NCI-H510A treated with DMSO at 0.1 percent for 48 hours (cell line): ENCODE measurements at regions not wholly inside any gene's neighbourhood (a gene's known extent, or its start where the extent isn't known, plus 50 kb on each side); places are given as distances from the start of the nearest gene placed in this dataset.
"Not testable (repeated sequence)": the region's sequence is repeated elsewhere in the genome, so short reads cannot be mapped to it uniquely, and the experiment has no call there.

Experiments used
- DNase-seq: peaks from one replicate; lab custom pipeline; 2025; lab: John Stamatoyannopoulos, UW

GRCh38 chr15:23750179-23750578 lies 63.1 kb upstream of the NDN start:
- DNase-seq, result no peak

GRCh38 chr15:23750776-23751175 lies 63.7 kb upstream of the NDN start:
- no peak for DNase-seq

DNA sequence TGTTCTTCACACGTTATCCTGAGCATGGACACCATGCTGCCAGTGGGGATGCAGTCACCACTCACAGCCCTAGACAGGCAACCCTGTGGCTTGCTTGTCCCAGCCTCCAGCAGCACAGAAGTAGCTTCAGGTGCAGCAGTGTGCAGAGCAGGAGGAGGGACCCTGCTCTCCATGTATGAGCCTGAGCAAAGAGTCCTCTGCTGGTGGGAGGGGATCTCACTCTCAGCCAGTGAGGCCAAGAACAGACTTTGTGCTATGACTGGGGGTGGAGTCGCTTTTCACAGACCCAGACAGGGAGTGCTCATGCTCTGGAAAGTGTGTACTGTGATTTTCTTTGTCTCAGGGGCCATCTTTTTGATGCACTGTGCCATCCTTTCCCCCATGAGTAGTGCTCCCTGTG lies 66.1 kb upstream of the NDN start:
- DNase-seq, result no peak

DNA sequence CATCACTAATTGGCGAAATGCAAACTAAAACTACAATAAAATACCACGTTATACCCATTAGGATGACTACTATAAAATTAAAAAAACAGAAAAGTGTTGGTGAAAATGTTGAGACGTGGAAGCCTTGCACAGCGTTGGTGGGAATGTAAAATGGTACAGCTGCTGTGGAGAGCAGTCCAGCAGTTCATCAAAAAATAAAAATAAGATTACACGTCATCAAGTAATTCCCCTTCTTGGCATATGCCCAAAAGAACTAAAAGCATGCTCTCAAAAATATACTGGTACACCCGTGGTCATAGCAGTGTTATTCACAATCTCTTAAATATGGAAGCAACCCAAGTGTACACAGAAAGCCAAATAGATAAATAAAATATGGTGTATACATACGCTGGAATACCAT lies 71.8 kb upstream of the NDN start:
- no peak for DNase-seq

DNA sequence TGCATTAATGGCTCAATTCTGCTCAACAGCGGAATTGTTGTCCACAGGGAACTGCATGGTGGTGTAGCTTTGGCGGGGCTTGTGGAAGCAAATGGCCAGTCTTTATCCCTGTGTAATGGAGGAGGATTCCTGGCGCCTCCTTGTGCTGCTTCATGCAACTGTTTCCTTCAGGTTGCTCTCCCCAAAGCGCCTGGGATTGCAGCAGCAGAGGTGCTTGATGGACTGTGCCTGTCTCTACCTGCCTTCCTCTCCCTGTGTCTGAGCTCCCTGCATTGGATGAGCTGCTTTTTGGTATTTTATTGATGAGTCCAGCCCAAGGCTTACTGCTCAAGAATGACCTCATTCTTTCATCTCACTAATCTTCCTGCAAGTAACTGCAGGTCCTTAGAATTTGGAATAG lies 72.9 kb upstream of the NDN start:
- DNase-seq, result no peak

GRCh38 chr15:23761386-23761785 lies 74.3 kb upstream of the NDN start:
- no peak for DNase-seq

GRCh38 chr15:23762026-23762425 lies 74.9 kb upstream of the NDN start:
- DNase-seq, result no peak

DNA sequence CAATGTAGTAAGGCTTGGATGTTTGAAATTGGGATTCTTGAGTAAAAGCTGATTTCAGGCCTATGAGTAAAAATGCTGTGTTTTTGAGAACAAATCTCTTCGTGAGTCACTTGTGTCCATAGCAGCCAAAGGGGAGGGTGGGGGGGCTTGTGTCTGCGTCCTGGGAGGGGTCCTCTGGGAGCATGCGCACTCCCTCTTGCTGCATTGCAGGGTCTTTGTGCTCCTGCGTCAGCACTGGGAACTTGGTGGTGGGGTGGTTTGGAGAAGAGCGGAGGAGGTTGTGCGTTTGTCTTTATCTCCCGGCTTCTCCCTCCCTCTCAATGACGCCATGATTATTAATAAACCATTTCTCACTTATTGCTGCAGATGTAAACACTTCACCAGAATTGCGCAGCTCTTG lies 75.9 kb upstream of the NDN start:
- DNase-seq, result no peak

DNA sequence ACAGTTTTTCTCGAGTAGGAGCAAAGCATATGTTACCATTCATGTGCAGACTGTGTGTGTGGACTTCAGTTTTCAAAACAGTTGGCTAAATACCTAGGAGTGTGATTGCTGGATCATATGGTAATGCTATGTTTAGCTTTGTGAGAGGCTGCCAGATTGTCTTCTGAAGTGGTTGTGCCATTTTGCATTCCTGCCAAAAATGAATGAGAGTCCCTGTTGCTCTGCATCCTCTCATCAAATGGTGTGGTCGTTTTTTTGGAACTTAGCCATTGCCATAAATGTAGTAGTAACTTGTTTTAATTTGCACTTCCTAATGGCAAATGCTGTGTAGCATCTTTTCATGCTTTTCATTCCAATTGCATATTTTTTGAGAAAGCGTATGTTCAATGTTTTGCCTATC lies 77.2 kb upstream of the NDN start:
- DNase-seq, result no peak

DNA sequence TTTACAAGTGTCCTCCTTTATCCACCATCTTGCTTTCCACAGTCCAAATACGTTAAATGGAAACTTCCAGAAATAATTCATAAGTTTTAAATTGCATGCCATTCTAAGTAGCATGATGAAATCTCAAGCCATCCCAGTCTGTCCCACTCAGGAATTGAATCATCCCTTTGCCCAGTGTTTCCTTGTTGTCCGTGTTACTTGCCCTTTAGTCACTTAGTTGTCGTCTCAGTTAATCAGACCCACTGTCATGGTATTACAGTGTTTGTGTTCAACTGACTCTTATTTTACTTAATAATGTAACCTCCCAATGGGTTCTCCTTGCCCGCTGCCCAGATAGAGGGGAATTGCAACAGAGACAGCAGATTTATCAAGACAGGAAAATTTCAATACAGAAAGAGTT lies 77.6 kb upstream of the NDN start:
- DNase-seq, result no peak

DNA sequence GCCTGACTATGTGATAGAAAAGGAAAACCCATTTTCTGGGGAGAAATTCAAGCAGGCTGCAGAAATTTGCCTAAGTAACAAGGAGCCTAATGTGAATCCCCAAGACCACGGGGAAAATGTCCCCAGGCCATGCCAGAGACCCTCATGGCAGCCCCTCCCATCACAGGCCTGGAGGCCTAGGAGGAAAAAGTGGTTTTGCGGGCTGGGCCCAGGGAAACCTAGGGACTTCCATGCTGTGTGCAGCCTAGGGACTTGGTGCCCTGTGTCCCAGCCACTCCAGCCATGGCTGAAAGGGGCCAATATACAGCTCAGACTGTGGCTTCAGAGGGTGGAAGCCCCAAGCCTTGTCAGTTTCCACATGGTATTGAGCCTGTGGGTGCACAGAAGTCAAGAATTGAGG lies 79.7 kb upstream of the NDN start:
- not testable (repeated sequence) for DNase-seq

- no peak for DNase-seq
Observed at GRCh38 chr15:23773093-23773492, 86.0 kb upstream of the NDN start.

DNA sequence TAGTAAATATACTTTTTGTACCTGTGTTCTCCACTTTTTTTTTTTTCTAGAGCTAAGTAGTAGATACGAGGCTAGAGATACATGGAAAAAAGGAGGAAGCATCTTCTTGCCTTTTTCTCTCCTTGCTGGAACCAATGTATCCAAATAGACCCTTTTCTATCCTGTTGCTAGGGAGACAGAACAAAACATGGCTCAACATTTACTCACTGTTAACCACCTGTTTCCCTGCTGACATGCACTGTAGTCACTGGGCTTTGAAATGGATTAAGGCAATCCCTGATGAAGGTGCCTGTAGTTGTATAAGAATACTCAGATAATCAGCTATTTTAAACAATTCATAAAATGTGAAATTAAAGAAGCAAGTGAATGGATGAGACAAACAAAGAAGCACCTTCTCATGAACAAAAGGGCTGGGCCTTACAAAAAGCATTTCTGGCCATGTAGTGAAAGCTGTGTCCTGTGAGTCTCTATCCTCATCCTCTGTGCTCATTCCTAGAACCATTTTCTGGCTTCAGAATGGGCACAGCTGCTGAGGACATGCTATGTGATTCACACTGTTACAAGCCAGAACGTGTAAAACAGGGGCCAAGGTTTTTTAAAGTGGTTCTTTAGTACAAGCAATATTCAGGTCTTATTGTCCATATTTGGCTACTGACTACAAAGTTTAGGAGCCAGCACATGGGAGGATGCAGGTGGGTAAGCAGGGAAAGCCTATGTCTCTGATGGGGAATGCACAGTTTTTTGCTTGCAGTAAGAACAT lies 100.4 kb upstream of the NDN start:
- no peak for DNase-seq

DNA sequence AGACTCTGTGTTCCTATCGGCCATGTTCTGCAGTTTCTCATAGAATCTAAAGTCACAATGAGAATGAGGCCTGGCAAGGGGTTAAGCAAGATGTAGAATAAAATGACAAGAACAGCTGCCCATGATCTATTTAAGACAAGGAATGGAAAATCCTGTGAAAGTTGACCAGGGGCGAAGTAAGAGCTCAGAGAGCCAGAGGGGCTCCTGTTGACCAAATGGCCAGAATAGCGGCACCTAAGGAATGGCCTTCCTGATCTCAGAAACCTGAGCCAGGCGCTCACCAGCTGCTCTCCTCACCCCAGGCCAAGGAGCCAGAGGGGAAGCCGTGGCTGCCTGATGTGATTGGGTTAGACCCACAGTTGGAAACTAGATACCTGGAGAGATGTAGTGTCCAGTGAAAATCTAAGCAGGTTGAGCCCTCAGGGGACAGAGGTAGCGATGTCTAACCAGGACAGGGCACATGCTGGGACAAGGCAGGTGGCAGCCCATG lies 106.1 kb upstream of the NDN start:
- DNase-seq, result no peak

DNA sequence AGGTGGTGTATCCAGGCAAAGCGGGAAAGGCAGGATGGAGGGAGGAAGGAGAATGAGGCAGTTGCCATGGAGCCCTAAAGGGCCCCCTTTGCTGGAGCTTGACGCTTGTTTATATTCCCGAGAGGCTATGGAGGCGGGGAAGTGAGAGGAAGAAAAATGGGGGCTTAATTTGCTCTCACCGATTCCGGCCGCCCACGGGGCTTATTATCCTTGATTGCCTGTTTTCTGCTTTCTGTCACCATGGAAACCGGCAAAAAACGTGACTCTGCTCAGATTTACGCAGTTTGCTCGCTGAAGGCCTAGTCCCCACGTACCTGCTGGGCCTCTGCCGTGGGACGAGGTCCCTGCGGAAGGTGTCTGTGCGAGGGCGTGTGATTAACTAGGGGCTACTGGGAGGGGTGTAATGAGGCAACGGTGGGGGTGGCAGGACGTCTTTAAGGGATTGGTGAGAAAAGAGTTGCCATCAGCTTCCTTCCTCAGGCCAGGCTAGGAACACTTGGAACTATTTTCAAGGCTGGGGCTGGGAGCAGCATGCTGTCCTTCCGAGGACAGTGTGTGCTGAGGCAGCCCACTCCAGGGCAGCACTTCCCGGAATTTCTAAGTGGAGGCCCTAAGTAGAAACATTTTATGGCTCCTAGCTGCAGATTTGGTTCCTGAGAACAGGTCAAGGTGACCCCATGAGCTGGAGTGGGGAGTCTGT lies 110.8 kb upstream of the NDN start:
- DNase-seq, result no peak

DNA sequence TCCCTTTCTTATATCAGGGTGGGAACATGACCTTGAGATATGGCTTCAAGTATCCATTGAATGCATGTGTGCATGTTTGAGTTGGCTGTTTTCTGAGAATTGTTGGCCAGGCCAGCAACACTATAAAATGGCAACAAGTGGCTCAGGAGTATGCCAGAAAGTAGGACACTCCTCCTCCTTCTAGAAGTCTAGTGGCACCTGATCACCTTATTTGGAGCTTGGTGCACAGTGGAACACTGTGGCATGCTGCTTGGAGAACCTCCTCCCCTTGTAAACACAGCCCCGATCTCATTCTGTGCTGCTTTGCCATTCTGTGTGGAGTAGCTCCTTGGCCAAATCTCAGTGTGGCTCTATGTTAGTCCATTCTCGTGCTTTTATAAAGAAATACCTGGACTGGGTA lies 114.8 kb upstream of the NDN start:
- no peak for DNase-seq

- DNase-seq, result not testable (repeated sequence)
Observed at GRCh38 chr15:23802896-23803435, 115.9 kb upstream of the NDN start.

GRCh38 chr15:23806980-23807379 lies 119.9 kb upstream of the NDN start:
- no peak for DNase-seq

DNA sequence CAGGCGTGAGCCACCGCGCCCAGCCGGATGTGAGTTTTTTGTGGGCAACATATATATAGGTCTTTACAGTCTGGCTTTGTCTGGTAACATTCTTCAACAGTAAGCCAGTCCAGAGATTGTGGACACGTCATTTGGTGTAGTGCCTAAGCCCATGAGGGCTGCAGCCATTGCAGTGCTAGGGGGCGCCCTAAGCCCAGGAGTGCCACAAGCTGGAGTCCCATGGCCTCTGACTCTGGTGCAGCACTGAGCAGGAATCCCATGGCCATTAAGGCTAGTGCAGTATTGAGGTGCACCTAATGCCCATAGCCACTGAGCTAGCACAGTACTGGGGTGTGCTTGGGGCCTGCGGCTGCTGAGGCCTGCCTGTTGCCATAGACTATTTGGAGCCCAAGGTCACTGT lies 136.4 kb upstream of the NDN start:
- DNase-seq, result no peak

GRCh38 chr15:23828786-23829185 lies 141.7 kb upstream of the NDN start:
- DNase-seq, result no peak

GRCh38 chr15:23835953-23836352 lies 148.8 kb upstream of the NDN start:
- DNase-seq, result no peak

GRCh38 chr15:23839893-23840474 lies 152.9 kb upstream of the NDN start:
- no peak for DNase-seq

- DNase-seq, result no peak
Observed at GRCh38 chr15:23846218-23846617, 159.1 kb upstream of the NDN start.
